Activated B cell treated with CpG ODN at 0.5 μM for 24 hours (primary cell): ENCODE measurements at regions not wholly inside any gene's neighbourhood (a gene's known extent, or its start where the extent isn't known, plus 50 kb on each side); places are given as distances from the start of the nearest gene placed in this dataset.
"Not testable (repeated sequence)": the region's sequence is repeated elsewhere in the genome, so short reads cannot be mapped to it uniquely, and the experiment has no call there.

Experiments used
- ATAC-seq: fragments of 200-7000 bp; cut with Tn5 transposase; one replicate; pipeline ENCODE4 v1.10.0; 2021; ENCODE audit warnings: low read depth, mild to moderate bottlenecking, moderate library complexity
- CTCF ChIA-PET: fragments of 350-600 bp; sonication (Branson Sonifier 250); formaldehyde crosslinking; loops from one replicate; lab custom pipeline; 2021; ENCODE audit warnings: antibody characterized with exemption; lab: Charles Lee
- POLR2A ChIA-PET: fragments of 350-600 bp; sonication (Branson Sonifier 250); formaldehyde crosslinking; loops from one replicate; lab custom pipeline; 2021; ENCODE audit warnings: antibody characterized with exemption; lab: Charles Lee
- DNase-seq: peaks from one replicate; pipeline ENCODE4 v3.0.0; 2022
- H3K27ac Mint-ChIP-seq: one replicate; pipeline ENCODE4 v1.8.0; 2020; ENCODE audit warnings: mixed read lengths
- H3K27me3 Mint-ChIP-seq: one replicate; pipeline ENCODE4 v1.8.0; 2021; ENCODE audit warnings: mixed read lengths
- H3K36me3 Mint-ChIP-seq: one replicate; pipeline ENCODE4 v1.8.0; 2021; ENCODE audit warnings: low read depth, mixed read lengths
- H3K4me1 Mint-ChIP-seq: one replicate; pipeline ENCODE4 v1.8.0; 2021; ENCODE audit warnings: mixed read lengths
- H3K4me3 Mint-ChIP-seq: one replicate; pipeline ENCODE4 v1.8.0; 2020; ENCODE audit warnings: mild to moderate bottlenecking, mixed read lengths
- H3K9me3 Mint-ChIP-seq: one replicate; pipeline ENCODE4 v1.8.0; 2020; ENCODE audit warnings: mixed read lengths
- CTCF ChIP-seq: fragments of 200-600 bp; IDR thresholded peaks from one replicate; pipeline ENCODE4 v1.8.0; 2022; ENCODE audit warnings: antibody characterized with exemption, mild to moderate bottlenecking
- intact Hi-C: fragments of 100-400 bp; cut with micrococcal nuclease; formaldehyde crosslinking; loops from one replicate; pipeline ENCODE4 v1.15.1; 2024

- Mint-ChIP-seq H3K27me3 (no peaks in the 10 kb centered on the region), H3K27ac (peak overlapping the region; percentile 80), H3K4me3 (peak overlapping the region; percentile 67), H3K36me3 (no peaks in the 10 kb centered on the region), H3K4me1 (peaks cover 28% of the 10 kb centered on the region), H3K9me3 (no peaks in the 10 kb centered on the region)
- no peak for TF ChIP-seq CTCF
- ATAC-seq (peak; percentile 83), DNase-seq (no peak)
- intact Hi-C loops, result loop anchor here (2.0 kb wide), 1 partner anchor 60 kb away; no protein-coding TSS in a partner anchor
- ChIA-PET POLR2A (interaction anchor here (0.5 to 1.4 kb wide), 8 partner anchors 10 to 188 kb away, joined by 3 to 11 read pairs (median 4); no protein-coding TSS in a partner anchor), CTCF (interaction anchor here (1.9 to 2.1 kb wide), 2 partner anchors 10 to 60 kb away, joined by 11 to 12 read pairs; no protein-coding TSS in a partner anchor)
These were observed 120.5 kb upstream of the NEK6 start for GRCh38 chr9:124137009-124137943.

GRCh38 chr9:124137944-124138335, 119.8 kb upstream of the NEK6 start:
- intact Hi-C loops, result loop anchor here (2.0 kb wide), 1 partner anchor 59 kb away; no protein-coding TSS in a partner anchor
- ChIA-PET POLR2A (interaction anchor here (0.5 to 1.4 kb wide), 4 partner anchors 36 to 154 kb away, joined by 3 to 11 read pairs (median 4); no protein-coding TSS in a partner anchor), CTCF (interaction anchor here (1.9 to 2.1 kb wide), 2 partner anchors 11 to 59 kb away, joined by 11 to 12 read pairs; no protein-coding TSS in a partner anchor)
- Mint-ChIP-seq H3K4me3 (no peak overlapping the region), H3K27ac (peak overlapping the region; percentile 80), H3K9me3 (no peaks in the 10 kb centered on the region), H3K4me1 (peaks cover 28% of the 10 kb centered on the region), H3K27me3 (no peaks in the 10 kb centered on the region), H3K36me3 (no peaks in the 10 kb centered on the region)
- TF ChIP-seq CTCF, result no peak
- DNase-seq, result no peak
- no peak for ATAC-seq

- no peak for ATAC-seq
- no peak overlapping the region for H3K4me3 Mint-ChIP-seq
- no peaks in the 10 kb centered on the region for H3K36me3 Mint-ChIP-seq
- POLR2A ChIA-PET, result interaction anchor here (1.1 kb wide), 1 partner anchor 77 kb away, joined by 3 read pairs; no protein-coding TSS in a partner anchor
- TF ChIP-seq CTCF, result no peak
- no peak for DNase-seq
- peak overlapping the region; percentile 57 for H3K27ac Mint-ChIP-seq
- intact Hi-C loops, result no loop called here
- peaks cover 28% of the 10 kb centered on the region for H3K4me1 Mint-ChIP-seq
- CTCF ChIA-PET, result interaction anchor here (1.1 kb wide), 1 partner anchor 72 kb away, joined by 3 read pairs; no protein-coding TSS in a partner anchor
- no peaks in the 10 kb centered on the region for H3K9me3 Mint-ChIP-seq
- no peaks in the 10 kb centered on the region for H3K27me3 Mint-ChIP-seq
These were observed 118.7 kb upstream of the NEK6 start for GRCh38 chr9:124139001-124139400.

GRCh38 chr9:124140941-124141568, 116.7 kb upstream of the NEK6 start:
- Mint-ChIP-seq H3K4me3 (no peak overlapping the region), H3K9me3 (no peaks in the 10 kb centered on the region), H3K27ac (no peak overlapping the region), H3K4me1 (peaks cover 23% of the 10 kb centered on the region), H3K27me3 (no peaks in the 10 kb centered on the region), H3K36me3 (no peaks in the 10 kb centered on the region)
- CTCF ChIA-PET, result no interaction called here
- ATAC-seq (no peak), DNase-seq (no peak)
- POLR2A ChIA-PET, result interaction anchor here (0.6 kb wide), 1 partner anchor 245 kb away, joined by 4 read pairs; no protein-coding TSS in a partner anchor
- intact Hi-C loops, result no loop called here
- TF ChIP-seq CTCF, result no peak

GRCh38 chr9:124144561-124145123, 113.1 kb upstream of the NEK6 start:
- H3K4me1 Mint-ChIP-seq, H3K9me3 Mint-ChIP-seq, H3K27ac Mint-ChIP-seq, H3K27me3 Mint-ChIP-seq, ATAC-seq, H3K36me3 Mint-ChIP-seq, DNase-seq, H3K4me3 Mint-ChIP-seq, CTCF ChIA-PET, intact Hi-C loops: not testable (repeated sequence)
- POLR2A ChIA-PET, result interaction anchor here (1.1 kb wide), 1 partner anchor 120 kb away, joined by 3 read pairs; no protein-coding TSS in a partner anchor
